Natural killer cell (primary cell): ENCODE measurements at regions not wholly inside any gene's neighbourhood (a gene's known extent, or its start where the extent isn't known, plus 50 kb on each side); places are given as distances from the start of the nearest gene placed in this dataset.

Source experiments
- ATAC-seq, 3 donors: fragments of 150-1000 bp in 2 of 3; fragments of 200-7000 bp in 1 of 3; cut with Tn5 transposase; 1 replicate in 1 of 3; 2 replicates in 2 of 3; pipeline ENCODE4 v1.10.0; 2021; ENCODE audit warnings: mild to moderate bottlenecking in 2 of 3, moderate library complexity in 2 of 3
- DNase-seq, 2 donors: peaks; one replicate each; pipeline versions ENCODE4 v3.0.0 to v3.0.0-alpha.2; 2013 to 2021; ENCODE audit warnings: mixed read lengths in 1 of 2
- H3K27ac ChIP-seq: one replicate; pipeline ENCODE4 v1.5.1; 2013; ENCODE audit warnings: mild to moderate bottlenecking, low read length
- H3K27me3 ChIP-seq: one replicate; pipeline ENCODE4 v1.6.1; 2013; ENCODE audit warnings: low read length; ENCODE audit not compliant: control insufficient read depth, insufficient read depth
- H3K36me3 ChIP-seq: one replicate; pipeline ENCODE4 v1.6.1; 2013; ENCODE audit warnings: low read length; ENCODE audit not compliant: control insufficient read depth, insufficient read depth
- H3K4me1 ChIP-seq: one replicate; pipeline ENCODE4 v1.6.1; 2013; ENCODE audit warnings: low read length; ENCODE audit not compliant: control insufficient read depth, insufficient read depth
- H3K4me3 ChIP-seq: one replicate; pipeline ENCODE4 v1.5.1; 2013; ENCODE audit warnings: low read length
- H3K9me3 ChIP-seq: one replicate; pipeline ENCODE4 v1.6.1; 2013; ENCODE audit warnings: low read length; ENCODE audit not compliant: control insufficient read depth, insufficient read depth
- H3K27ac Mint-ChIP-seq, 2 donors: one replicate each; pipeline ENCODE4 v1.8.0; 2022; ENCODE audit warnings: mild to moderate bottlenecking in 2 of 2, mixed read lengths in 2 of 2, moderate library complexity in 1 of 2
- H3K27me3 Mint-ChIP-seq, 2 donors: one replicate each; pipeline ENCODE4 v1.8.0; 2022; ENCODE audit warnings: low read depth in 2 of 2, mixed read lengths in 2 of 2
- H3K36me3 Mint-ChIP-seq: one replicate; pipeline ENCODE4 v1.8.0; 2022; ENCODE audit warnings: mixed read lengths
- H3K4me1 Mint-ChIP-seq, 2 donors: one replicate each; pipeline ENCODE4 v1.8.0; 2022; ENCODE audit warnings: mixed read lengths in 2 of 2
- H3K4me3 Mint-ChIP-seq: one replicate; pipeline ENCODE4 v1.8.0; 2022; ENCODE audit warnings: mild to moderate bottlenecking, moderate library complexity, mixed read lengths
- H3K9me3 Mint-ChIP-seq, 2 donors: one replicate each; pipeline ENCODE4 v1.8.0; 2022; ENCODE audit warnings: mixed read lengths in 2 of 2
- WGBS: methylation state at CpG from one replicate; pipeline ENCODE4 v1.1.7; 2013; ENCODE audit warnings: missing lambda C conversion rate; ENCODE audit not compliant: insufficient coverage; 5-methylcytosine and 5-hydroxymethylcytosine counted together
- intact Hi-C: fragments of 100-400 bp; cut with micrococcal nuclease; formaldehyde crosslinking; loops from one replicate; pipeline ENCODE4 v1.14.2; 2022
- TF ChIP-seq, protein P1 (sequence below): fragments of 200-600 bp; IDR thresholded peaks from one replicate; pipeline ENCODE4 v1.8.0; 2022; ENCODE audit warnings: antibody characterized with exemption

GRCh38 chr6:126123226-126123625 lies 136.9 kb downstream of the TRMT11 start:
- Histone ChIP-seq H3K27ac (no peak overlapping the region), H3K4me3 (no peak overlapping the region), H3K4me1 (no peaks in the 10 kb centered on the region), H3K36me3 (no peaks in the 10 kb centered on the region), H3K27me3 (no peaks in the 10 kb centered on the region), H3K9me3 (no peaks in the 10 kb centered on the region)
- Mint-ChIP-seq H3K36me3 (no peaks in the 10 kb centered on the region), H3K9me3 (no peaks in the 10 kb centered on the region), H3K4me3 (no peak overlapping the region), H3K27me3 (no peaks in the 10 kb centered on the region), H3K27ac (no peak overlapping the region), H3K4me1 (no peaks in the 10 kb centered on the region)
- ATAC-seq (no peak), DNase-seq (no peak)
- TF ChIP-seq, protein P1, sequence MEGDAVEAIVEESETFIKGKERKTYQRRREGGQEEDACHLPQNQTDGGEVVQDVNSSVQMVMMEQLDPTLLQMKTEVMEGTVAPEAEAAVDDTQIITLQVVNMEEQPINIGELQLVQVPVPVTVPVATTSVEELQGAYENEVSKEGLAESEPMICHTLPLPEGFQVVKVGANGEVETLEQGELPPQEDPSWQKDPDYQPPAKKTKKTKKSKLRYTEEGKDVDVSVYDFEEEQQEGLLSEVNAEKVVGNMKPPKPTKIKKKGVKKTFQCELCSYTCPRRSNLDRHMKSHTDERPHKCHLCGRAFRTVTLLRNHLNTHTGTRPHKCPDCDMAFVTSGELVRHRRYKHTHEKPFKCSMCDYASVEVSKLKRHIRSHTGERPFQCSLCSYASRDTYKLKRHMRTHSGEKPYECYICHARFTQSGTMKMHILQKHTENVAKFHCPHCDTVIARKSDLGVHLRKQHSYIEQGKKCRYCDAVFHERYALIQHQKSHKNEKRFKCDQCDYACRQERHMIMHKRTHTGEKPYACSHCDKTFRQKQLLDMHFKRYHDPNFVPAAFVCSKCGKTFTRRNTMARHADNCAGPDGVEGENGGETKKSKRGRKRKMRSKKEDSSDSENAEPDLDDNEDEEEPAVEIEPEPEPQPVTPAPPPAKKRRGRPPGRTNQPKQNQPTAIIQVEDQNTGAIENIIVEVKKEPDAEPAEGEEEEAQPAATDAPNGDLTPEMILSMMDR = no peak
- WGBS = 89% methylated on average over 4 of the region's 4 CpGs
- intact Hi-C loops = no loop called here

- no peak overlapping the region for H3K27ac Mint-ChIP-seq
- peaks cover 5% of the 10 kb centered on the region for H3K36me3 Mint-ChIP-seq
- Histone ChIP-seq H3K4me3 (no peak overlapping the region), H3K36me3 (no peaks in the 10 kb centered on the region), H3K9me3 (no peaks in the 10 kb centered on the region), H3K27me3 (no peaks in the 10 kb centered on the region), H3K27ac (no peak overlapping the region), H3K4me1 (no peaks in the 10 kb centered on the region)
- TF ChIP-seq, protein P1 = no peak
- H3K4me1 Mint-ChIP-seq = no peaks in the 10 kb centered on the region
- intact Hi-C loops = no loop called here
- WGBS = 100% methylated on average over 5 of the region's 9 CpGs
- no peak overlapping the region for H3K4me3 Mint-ChIP-seq
- H3K9me3 Mint-ChIP-seq = no peaks in the 10 kb centered on the region
- ATAC-seq = no peak
- H3K27me3 Mint-ChIP-seq = no peaks in the 10 kb centered on the region
- DNase-seq = no peak
These were observed 141.3 kb downstream of the TRMT11 start for GRCh38 chr6:126127659-126128058.

- Mint-ChIP-seq H3K4me3 (no peak overlapping the region), H3K27ac (no peak overlapping the region), H3K36me3 (peaks cover 27% of the 10 kb centered on the region), H3K4me1 (no peaks in the 10 kb centered on the region), H3K27me3 (no peaks in the 10 kb centered on the region), H3K9me3 (peaks cover 9 to 13% of the 10 kb centered on the region in 2 donors)
- Histone ChIP-seq H3K27ac (no peak overlapping the region), H3K36me3 (no peaks in the 10 kb centered on the region), H3K4me1 (no peaks in the 10 kb centered on the region), H3K9me3 (no peaks in the 10 kb centered on the region), H3K27me3 (no peaks in the 10 kb centered on the region), H3K4me3 (no peak overlapping the region)
- DNase-seq (no peak), ATAC-seq (no peak)
- intact Hi-C loops = no loop called here
- TF ChIP-seq, protein P1 = no peak
- 64% methylated on average over 2 of the region's 2 CpGs for WGBS
These were observed 144.9 kb downstream of the TRMT11 start for GRCh38 chr6:126131246-126131645.

DNA sequence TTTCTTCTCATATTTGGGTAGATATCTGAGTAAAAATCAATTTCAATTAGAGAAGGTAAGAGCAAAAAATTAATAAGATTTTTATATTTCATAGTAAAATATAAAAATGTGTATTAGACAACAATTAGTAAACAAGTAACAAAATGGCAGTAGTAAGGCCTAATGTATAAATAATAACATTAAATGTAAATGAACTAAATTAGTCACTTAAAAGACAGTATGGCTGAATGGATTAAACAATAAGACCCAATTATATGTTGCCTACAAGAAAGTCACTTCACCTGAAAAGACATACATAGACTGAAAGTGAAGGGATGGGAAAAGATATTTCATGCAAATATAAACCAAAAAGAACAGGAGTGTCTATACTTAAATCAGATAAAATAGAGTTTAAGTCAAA lies 147.6 kb downstream of the TRMT11 start:
- H3K36me3 ChIP-seq = no peaks in the 10 kb centered on the region
- no peak overlapping the region for H3K4me3 Mint-ChIP-seq
- H3K27ac Mint-ChIP-seq = no peak overlapping the region
- TF ChIP-seq, protein P1 = no peak
- no peaks in the 10 kb centered on the region for H3K27me3 ChIP-seq
- DNase-seq = no peak
- no peaks in the 10 kb centered on the region for H3K9me3 ChIP-seq
- peaks cover 9 to 13% of the 10 kb centered on the region in 2 donors for H3K9me3 Mint-ChIP-seq
- H3K4me1 ChIP-seq = no peaks in the 10 kb centered on the region
- intact Hi-C loops = no loop called here
- no peak for ATAC-seq
- H3K4me3 ChIP-seq = no peak overlapping the region
- peaks cover 27% of the 10 kb centered on the region for H3K36me3 Mint-ChIP-seq
- no peaks in the 10 kb centered on the region for H3K27me3 Mint-ChIP-seq
- H3K27ac ChIP-seq = no peak overlapping the region
- H3K4me1 Mint-ChIP-seq = no peaks in the 10 kb centered on the region
